ENCODE measurements at regions not wholly inside any gene's neighbourhood (a gene's known extent, or its start where the extent isn't known, plus 50 kb on each side); places are given as distances from the start of the nearest gene placed in this dataset.

DNA sequence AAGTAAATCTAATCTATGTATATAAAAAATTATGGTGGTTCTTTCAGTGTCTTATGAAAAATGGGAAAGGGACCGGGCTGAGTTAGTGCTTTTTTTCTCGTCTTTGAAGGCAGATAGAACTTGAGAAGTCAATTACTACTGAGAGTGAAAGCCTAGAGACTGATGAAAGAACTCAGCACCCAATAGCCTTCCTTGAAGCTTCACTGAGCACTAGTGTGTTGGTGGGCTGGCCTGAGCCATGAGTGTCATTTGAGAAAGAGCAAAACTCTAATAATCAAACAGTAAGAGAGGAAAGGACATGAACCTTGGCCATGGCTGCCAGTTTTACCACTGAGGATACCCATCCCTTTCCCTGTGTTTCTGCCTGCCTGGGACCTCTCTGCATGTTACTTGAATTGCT is 428.3 kb upstream of the RASGRP1 start:
- ATAC-seq = no peak
- DNase-seq = no peak
- Histone ChIP-seq H3K4me3 (no peak overlapping the region), H3K9me3 (no peaks in the 10 kb centered on the region), H3K4me1 (no peaks in the 10 kb centered on the region), H3K27ac (no peak overlapping the region), H3K27me3 (ENCODE audit: insufficient read depth in 3 of 3, low read length in 2 of 3) (no peaks in the 10 kb centered on the region), H3K36me3 (ENCODE audit: insufficient read depth in 1 of 2, low read depth in 1 of 2) (no peaks in the 10 kb centered on the region)
- TF ChIP-seq, protein P1, sequence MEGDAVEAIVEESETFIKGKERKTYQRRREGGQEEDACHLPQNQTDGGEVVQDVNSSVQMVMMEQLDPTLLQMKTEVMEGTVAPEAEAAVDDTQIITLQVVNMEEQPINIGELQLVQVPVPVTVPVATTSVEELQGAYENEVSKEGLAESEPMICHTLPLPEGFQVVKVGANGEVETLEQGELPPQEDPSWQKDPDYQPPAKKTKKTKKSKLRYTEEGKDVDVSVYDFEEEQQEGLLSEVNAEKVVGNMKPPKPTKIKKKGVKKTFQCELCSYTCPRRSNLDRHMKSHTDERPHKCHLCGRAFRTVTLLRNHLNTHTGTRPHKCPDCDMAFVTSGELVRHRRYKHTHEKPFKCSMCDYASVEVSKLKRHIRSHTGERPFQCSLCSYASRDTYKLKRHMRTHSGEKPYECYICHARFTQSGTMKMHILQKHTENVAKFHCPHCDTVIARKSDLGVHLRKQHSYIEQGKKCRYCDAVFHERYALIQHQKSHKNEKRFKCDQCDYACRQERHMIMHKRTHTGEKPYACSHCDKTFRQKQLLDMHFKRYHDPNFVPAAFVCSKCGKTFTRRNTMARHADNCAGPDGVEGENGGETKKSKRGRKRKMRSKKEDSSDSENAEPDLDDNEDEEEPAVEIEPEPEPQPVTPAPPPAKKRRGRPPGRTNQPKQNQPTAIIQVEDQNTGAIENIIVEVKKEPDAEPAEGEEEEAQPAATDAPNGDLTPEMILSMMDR (IDR thresholded peaks at IDR 0.05) = no peak
- intact Hi-C loops (cut with DNase I) = no loop called here
- 69 to 73% (median 69%) methylated on average over 2 of the region's 2 CpGs for WGBS, 3 donors

DNA sequence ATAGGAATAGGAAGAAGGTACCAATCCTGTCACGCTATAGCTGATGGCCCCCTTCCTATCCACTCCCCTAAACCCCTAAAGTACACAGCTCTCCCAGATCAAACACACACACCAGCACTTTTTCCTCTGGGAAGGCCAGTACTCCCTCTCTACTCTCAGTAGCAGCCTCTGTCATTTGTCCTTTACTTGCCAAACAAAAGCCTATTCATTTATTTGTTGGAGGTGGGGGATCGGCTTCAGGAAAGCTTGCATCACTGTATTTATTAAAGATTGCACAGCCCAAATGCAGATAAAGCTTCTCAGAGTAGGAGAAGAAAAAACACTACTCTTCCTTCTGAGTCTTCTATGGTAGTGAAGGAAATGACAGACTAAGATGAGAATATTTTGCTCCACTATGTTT is 429.7 kb upstream of the RASGRP1 start:
- 91 to 92% (median 91%) methylated on average over 2 of the region's 2 CpGs for WGBS, 3 donors
- ATAC-seq = no peak
- Histone ChIP-seq H3K4me3 (no peak overlapping the region), H3K27ac (no peak overlapping the region), H3K4me1 (no peaks in the 10 kb centered on the region), H3K27me3 (ENCODE audit: insufficient read depth in 3 of 3, low read length in 2 of 3) (no peaks in the 10 kb centered on the region), H3K9me3 (no peaks in the 10 kb centered on the region), H3K36me3 (ENCODE audit: insufficient read depth in 1 of 2, low read depth in 1 of 2) (no peaks in the 10 kb centered on the region)
- DNase-seq = no peak
- intact Hi-C loops (cut with DNase I) = no loop called here
- TF ChIP-seq, protein P1 (IDR thresholded peaks at IDR 0.05) = no peak

DNA sequence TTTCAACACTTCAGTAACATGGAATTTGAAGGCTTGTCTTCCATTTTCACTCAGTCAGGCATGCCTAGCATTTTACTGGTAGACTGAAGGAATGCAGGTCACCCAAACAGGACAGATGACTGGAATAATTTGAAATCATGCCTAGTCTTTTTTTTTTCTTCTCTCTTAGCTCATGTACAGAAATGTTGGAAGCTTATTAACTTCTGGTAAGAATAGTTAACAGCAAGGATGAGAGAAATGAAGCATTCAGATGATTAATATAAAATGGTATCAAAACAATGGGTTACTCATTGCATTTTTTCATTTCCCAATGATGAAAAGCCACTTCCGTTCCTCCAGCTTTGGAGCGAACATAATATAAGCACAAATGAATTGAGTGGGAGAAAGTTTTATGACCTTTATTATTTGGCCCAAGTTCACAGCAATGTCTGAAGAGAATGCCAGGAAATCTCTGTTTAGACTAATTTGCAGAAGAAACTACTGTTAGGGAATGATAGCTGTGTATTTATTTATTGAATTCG is 431.6 kb upstream of the RASGRP1 start:
- TF ChIP-seq, protein P1 (IDR thresholded peaks at IDR 0.05) = no peak
- 43 to 53% (median 49%) methylated on average over 3 of the region's 3 CpGs for WGBS, 3 donors
- no peak overlapping the region for H3K27ac ChIP-seq

DNA sequence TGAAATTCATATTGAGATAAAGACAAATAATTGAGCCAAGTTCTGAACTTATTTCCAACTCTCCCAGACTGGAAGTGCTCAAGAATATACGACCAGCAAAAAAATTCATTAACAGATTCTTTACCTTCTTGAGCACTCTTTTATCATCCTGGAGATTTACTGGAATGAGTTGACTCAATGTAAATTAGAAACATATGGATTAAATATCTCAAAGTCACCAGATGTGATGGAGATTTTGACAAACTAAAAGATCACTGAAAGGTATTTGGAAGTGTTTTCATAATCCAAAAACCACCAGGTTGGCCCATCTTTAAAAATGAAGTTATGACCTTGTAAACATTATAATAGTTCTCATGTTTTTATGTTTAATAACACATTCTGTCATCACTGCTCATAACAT is 433.2 kb upstream of the RASGRP1 start:
- Histone ChIP-seq H3K4me3 (no peak overlapping the region), H3K36me3 (ENCODE audit: insufficient read depth in 1 of 2, low read depth in 1 of 2) (no peaks in the 10 kb centered on the region), H3K27me3 (ENCODE audit: insufficient read depth in 3 of 3, low read length in 2 of 3) (no peaks in the 10 kb centered on the region), H3K9me3 (no peaks in the 10 kb centered on the region), H3K4me1 (no peaks in the 10 kb centered on the region), H3K27ac (no peak overlapping the region)
- intact Hi-C loops (cut with DNase I) = no loop called here
- TF ChIP-seq, protein P1 (IDR thresholded peaks at IDR 0.05) = no peak
- no peak for ATAC-seq
- DNase-seq = no peak
- 79 to 94% (median 83%) methylated on average over 1 of the region's 1 CpG for WGBS, 3 donors

More for the DNA sequence above, 431.6 kb upstream of the RASGRP1 start:
- ATAC-seq (no peak), DNase-seq (no peak)
- Histone ChIP-seq H3K4me1 (no peaks in the 10 kb centered on the region), H3K4me3 (no peak overlapping the region), H3K36me3 (ENCODE audit: insufficient read depth in 1 of 2, low read depth in 1 of 2) (no peaks in the 10 kb centered on the region), H3K27me3 (ENCODE audit: insufficient read depth in 3 of 3, low read length in 2 of 3) (no peaks in the 10 kb centered on the region), H3K9me3 (no peaks in the 10 kb centered on the region)
- intact Hi-C loops (cut with DNase I) = no loop called here

DNA sequence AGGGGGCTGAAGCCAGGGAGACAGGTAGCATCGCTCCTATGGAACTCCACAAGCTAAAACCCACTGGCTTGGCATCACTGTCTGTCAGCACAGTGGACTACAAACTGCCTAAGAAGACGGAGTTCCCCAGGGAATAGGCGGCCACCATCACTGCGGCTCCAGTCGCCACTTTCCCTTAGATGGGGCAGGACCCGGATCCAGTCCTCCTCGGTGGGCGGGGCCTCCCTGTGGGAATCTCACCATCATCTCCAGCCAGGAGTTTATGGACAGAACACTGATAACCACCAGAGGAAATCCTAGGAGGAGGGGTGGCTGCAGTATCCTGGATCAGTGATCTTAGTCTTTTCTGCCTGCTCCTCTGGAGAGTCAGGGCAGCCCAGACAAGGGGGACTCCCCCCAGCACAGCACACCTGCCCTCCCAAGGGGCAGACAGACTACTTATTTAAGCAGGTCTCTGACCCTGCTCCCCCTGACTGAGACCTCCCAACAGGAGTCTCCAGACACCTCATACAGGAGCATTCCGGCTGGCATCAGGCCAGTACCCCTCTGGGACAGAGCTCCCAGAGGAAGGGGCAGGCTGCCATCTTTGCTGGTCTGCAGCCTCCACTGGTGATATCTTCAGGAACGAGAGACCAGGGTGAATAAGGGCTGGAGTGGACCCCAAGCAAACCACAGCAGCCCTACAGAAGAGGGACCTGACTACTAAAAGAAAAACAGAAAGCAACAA is 435.6 kb upstream of the RASGRP1 start:
- intact Hi-C loops (cut with DNase I) = no loop called here
- TF ChIP-seq, protein P1 (IDR thresholded peaks at IDR 0.05) = no peak
- Histone ChIP-seq H3K36me3 (ENCODE audit: insufficient read depth in 1 of 2, low read depth in 1 of 2) (no peaks in the 10 kb centered on the region), H3K4me1 (no peaks in the 10 kb centered on the region), H3K9me3 (no peaks in the 10 kb centered on the region), H3K4me3 (no peak overlapping the region), H3K27ac (no peak overlapping the region), H3K27me3 (ENCODE audit: insufficient read depth in 3 of 3, low read length in 2 of 3) (no peaks in the 10 kb centered on the region)
- 88 to 97% (median 91%) methylated on average over 10 of the region's 10 CpGs for WGBS, 3 donors
- no peak for ATAC-seq
- DNase-seq = no peak
